ENCODE measurements at regions not wholly inside any gene's neighbourhood (a gene's known extent, or its start where the extent isn't known, plus 50 kb on each side); places are given as distances from the start of the nearest gene placed in this dataset.

DNA sequence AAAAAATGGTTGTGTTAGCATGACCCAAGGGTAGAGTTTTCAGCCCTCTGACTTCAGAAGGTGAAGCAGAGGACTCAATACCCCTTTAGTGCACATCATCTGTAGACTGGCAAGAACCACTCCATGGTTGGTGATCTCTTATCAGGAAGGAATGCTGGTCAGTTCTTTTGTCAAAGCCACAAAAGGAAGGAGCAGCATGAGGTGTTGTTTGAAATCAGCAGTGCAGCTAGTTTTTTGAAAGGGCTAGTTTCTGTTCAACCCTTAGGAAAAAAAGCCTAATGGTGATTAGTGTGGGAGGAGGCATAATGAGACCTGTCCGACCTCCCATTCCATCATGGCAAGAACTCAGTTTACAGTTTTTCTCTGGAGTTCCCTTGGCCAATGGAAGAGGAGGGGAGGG is 362.0 kb upstream of the CT83 start:
- H3K4me1 Mint-ChIP-seq = no peaks in the 10 kb centered on the region
- TF ChIP-seq, protein P1, sequence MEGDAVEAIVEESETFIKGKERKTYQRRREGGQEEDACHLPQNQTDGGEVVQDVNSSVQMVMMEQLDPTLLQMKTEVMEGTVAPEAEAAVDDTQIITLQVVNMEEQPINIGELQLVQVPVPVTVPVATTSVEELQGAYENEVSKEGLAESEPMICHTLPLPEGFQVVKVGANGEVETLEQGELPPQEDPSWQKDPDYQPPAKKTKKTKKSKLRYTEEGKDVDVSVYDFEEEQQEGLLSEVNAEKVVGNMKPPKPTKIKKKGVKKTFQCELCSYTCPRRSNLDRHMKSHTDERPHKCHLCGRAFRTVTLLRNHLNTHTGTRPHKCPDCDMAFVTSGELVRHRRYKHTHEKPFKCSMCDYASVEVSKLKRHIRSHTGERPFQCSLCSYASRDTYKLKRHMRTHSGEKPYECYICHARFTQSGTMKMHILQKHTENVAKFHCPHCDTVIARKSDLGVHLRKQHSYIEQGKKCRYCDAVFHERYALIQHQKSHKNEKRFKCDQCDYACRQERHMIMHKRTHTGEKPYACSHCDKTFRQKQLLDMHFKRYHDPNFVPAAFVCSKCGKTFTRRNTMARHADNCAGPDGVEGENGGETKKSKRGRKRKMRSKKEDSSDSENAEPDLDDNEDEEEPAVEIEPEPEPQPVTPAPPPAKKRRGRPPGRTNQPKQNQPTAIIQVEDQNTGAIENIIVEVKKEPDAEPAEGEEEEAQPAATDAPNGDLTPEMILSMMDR (IDR thresholded peaks at IDR 0.05) = no peak
- no peak overlapping the region for H3K27ac Mint-ChIP-seq
- no peaks in the 10 kb centered on the region for H3K9me3 Mint-ChIP-seq
- DNase-seq = no peak
- no peak overlapping the region for H3K4me3 Mint-ChIP-seq
- H3K36me3 Mint-ChIP-seq (ENCODE audit: low read depth) = no peaks in the 10 kb centered on the region
- no peaks in the 10 kb centered on the region for H3K27me3 Mint-ChIP-seq (ENCODE audit: low read depth, poor library complexity)

DNA sequence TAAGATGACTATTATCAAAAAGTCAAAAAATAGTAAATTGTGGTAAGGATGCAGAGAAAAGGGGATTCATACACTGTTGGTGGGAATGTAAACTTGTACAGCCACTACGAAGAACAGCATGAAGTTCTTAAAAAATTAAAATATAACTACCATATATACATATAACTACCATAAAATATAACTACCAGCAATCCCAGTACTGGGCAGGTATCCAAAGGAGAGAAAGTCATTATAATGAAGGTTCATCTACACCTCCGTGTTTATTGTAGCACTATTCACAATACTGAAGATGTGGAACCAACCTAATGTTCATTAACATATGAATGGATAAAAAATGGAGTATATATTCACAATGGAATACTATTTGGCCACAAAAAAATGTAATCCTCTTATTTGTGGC is 360.9 kb upstream of the CT83 start:
- Mint-ChIP-seq H3K27ac (no peak overlapping the region), H3K9me3 (no peaks in the 10 kb centered on the region), H3K36me3 (ENCODE audit: low read depth) (no peaks in the 10 kb centered on the region), H3K4me3 (no peak overlapping the region), H3K4me1 (no peaks in the 10 kb centered on the region), H3K27me3 (ENCODE audit: low read depth, poor library complexity) (peaks cover 4% of the 10 kb centered on the region)
- DNase-seq = no peak
- TF ChIP-seq, protein P1 (IDR thresholded peaks at IDR 0.05) = no peak

GRCh38 chrX:116806288-116806802 is 343.6 kb upstream of the CT83 start:
- no peak for DNase-seq
- Mint-ChIP-seq H3K4me3 (no peak overlapping the region), H3K27me3 (ENCODE audit: low read depth, poor library complexity) (no peaks in the 10 kb centered on the region), H3K27ac (no peak overlapping the region), H3K9me3 (no peaks in the 10 kb centered on the region), H3K4me1 (no peaks in the 10 kb centered on the region), H3K36me3 (ENCODE audit: low read depth) (no peaks in the 10 kb centered on the region)
- TF ChIP-seq, protein P1 (IDR thresholded peaks at IDR 0.05) = no peak

DNA sequence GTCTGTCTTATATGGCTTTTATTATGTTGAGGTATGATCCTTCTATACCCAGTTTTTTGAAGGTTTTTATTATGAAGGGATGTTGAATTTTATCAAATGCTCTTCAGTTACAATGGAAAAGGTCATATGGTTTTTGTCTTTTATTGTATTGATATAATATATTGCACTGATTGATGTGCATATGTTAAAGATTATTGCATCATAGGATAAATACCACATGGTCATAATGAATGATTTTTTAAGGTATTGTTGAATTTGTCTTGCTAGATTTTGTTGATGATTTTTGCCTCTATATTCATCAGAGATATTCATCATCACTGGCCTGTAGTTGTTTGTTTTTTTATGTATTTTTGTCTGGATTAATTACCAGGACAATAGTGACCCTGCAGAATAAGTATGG is 339.2 kb upstream of the CT83 start:
- Mint-ChIP-seq H3K27me3 (ENCODE audit: low read depth, poor library complexity) (no peaks in the 10 kb centered on the region), H3K4me3 (no peak overlapping the region), H3K9me3 (no peaks in the 10 kb centered on the region), H3K36me3 (ENCODE audit: low read depth) (no peaks in the 10 kb centered on the region), H3K27ac (no peak overlapping the region), H3K4me1 (no peaks in the 10 kb centered on the region)
- DNase-seq = no peak
- TF ChIP-seq, protein P1 (IDR thresholded peaks at IDR 0.05) = no peak

DNA sequence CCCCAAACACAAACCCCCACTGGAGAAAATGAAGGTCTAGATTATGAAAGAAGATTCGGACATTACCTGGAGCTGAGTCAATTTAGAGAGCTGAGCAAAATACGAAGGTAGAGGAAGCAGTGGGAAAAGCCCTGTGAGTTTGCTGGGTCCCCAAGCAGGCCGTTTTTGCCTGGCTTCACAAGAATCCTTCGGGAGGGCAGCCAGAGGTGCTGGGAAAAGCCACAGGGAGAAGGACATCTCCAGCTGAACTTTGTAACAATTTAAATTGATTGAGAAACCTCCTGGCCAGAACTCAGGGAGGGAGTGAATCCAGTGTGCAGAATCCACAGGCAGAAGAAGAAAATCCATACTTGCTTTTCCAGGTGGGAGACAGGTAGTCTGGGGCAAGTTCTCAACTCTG is 319.1 kb upstream of the CT83 start:
- TF ChIP-seq, protein P1 (IDR thresholded peaks at IDR 0.05) = no peak
- no peak for DNase-seq
- Mint-ChIP-seq H3K4me1 (no peaks in the 10 kb centered on the region), H3K27me3 (ENCODE audit: low read depth, poor library complexity) (no peaks in the 10 kb centered on the region), H3K27ac (no peak overlapping the region), H3K4me3 (no peak overlapping the region), H3K9me3 (peaks cover 25% of the 10 kb centered on the region), H3K36me3 (ENCODE audit: low read depth) (no peaks in the 10 kb centered on the region)

DNA sequence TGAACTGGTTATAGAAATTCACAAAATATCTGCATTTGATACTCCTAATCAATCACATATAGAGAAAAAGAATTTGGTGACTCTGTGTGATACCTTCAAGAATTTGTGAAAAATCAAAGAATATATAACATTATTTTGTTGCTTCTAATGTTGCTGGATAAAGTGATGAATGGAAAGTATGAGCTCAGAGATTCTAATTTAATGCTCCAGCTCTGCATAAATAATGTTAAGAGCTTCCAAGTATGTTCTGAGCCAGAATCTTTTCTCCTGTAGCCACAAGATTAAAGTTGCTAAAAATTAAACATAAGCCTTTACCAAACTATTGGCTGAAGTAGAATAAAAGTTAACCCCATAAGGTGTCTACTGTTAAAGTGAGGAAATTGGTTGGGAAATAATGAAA is 294.7 kb upstream of the CT83 start:
- Mint-ChIP-seq H3K27ac (no peak overlapping the region), H3K27me3 (ENCODE audit: low read depth, poor library complexity) (no peaks in the 10 kb centered on the region), H3K4me1 (no peaks in the 10 kb centered on the region), H3K9me3 (no peaks in the 10 kb centered on the region), H3K4me3 (no peak overlapping the region), H3K36me3 (ENCODE audit: low read depth) (no peaks in the 10 kb centered on the region)
- TF ChIP-seq, protein P1 (IDR thresholded peaks at IDR 0.05) = no peak
- DNase-seq = no peak

Data from nephron progenitor cell (in vitro differentiated cells).